GM04503 (cell line): ENCODE measurements at regions not wholly inside any gene's neighbourhood (a gene's known extent, or its start where the extent isn't known, plus 50 kb on each side); places are given as distances from the start of the nearest gene placed in this dataset.
A peak's percentile ranks its signal among the peaks of the same experiment; 100 is the strongest.
"Not testable (repeated sequence)": the region's sequence is repeated elsewhere in the genome, so short reads cannot be mapped to it uniquely, and the experiment has no call there.

ENCODE experiments used
- DNase-seq: peaks from one replicate; pipeline ENCODE4 v3.0.0-alpha.2; 2012; ENCODE audit warnings: low read depth

- DNase-seq: no peak
Measured at GRCh38 chr1:157218671-157219070, 80.5 kb upstream of the ETV3 start.

- no peak for DNase-seq
Measured at GRCh38 chr1:157217486-157217885, 79.3 kb upstream of the ETV3 start.

- no peak for DNase-seq
Measured at GRCh38 chr1:157213836-157214235, 75.6 kb upstream of the ETV3 start.

GRCh38 chr1:157209514-157209913 is 71.3 kb upstream of the ETV3 start:
- no peak for DNase-seq

GRCh38 chr1:157205982-157206381 is 67.8 kb upstream of the ETV3 start:
- not testable (repeated sequence) for DNase-seq

- DNase-seq: no peak
Measured at GRCh38 chr1:157203166-157203565, 65.0 kb upstream of the ETV3 start.

GRCh38 chr1:157202331-157202730 is 64.1 kb upstream of the ETV3 start:
- no peak for DNase-seq

GRCh38 chr1:157201767-157202166 is 63.6 kb upstream of the ETV3 start:
- no peak for DNase-seq

- no peak for DNase-seq
Measured at GRCh38 chr1:157200451-157200850, 62.3 kb upstream of the ETV3 start.

GRCh38 chr1:157199421-157199755 is 61.2 kb upstream of the ETV3 start:
- DNase-seq: no peak

GRCh38 chr1:157198619-157199420 is 60.6 kb upstream of the ETV3 start:
- no peak for DNase-seq

GRCh38 chr1:157197906-157198435 is 59.8 kb upstream of the ETV3 start:
- no peak for DNase-seq

GRCh38 chr1:157196670-157197456 is 58.7 kb upstream of the ETV3 start:
- not testable (repeated sequence) for DNase-seq

- DNase-seq: no peak
Measured at GRCh38 chr1:157196245-157196543, 58.0 kb upstream of the ETV3 start.

GRCh38 chr1:157195521-157196244 is 57.5 kb upstream of the ETV3 start:
- no peak for DNase-seq

GRCh38 chr1:157194731-157195520 is 56.7 kb upstream of the ETV3 start:
- no peak for DNase-seq

GRCh38 chr1:157193702-157194391 is 55.7 kb upstream of the ETV3 start:
- DNase-seq: peak; percentile 1

- no peak for DNase-seq
Measured at GRCh38 chr1:157193219-157193618, 55.0 kb upstream of the ETV3 start.

GRCh38 chr1:157189986-157190982 is 52.1 kb upstream of the ETV3 start:
- no peak for DNase-seq

GRCh38 chr1:157189096-157189495 is 50.9 kb upstream of the ETV3 start:
- no peak for DNase-seq
